GM04504 (cell line): ENCODE measurements at regions not wholly inside any gene's neighbourhood (a gene's known extent, or its start where the extent isn't known, plus 50 kb on each side); places are given as distances from the start of the nearest gene placed in this dataset.

Source experiments
- DNase-seq: peaks from one replicate; pipeline ENCODE4 v3.0.0-alpha.2; 2012; ENCODE audit warnings: low read depth

- DNase-seq = no peak
These were observed 192.4 kb downstream of the OGFRL1 start for GRCh38 chr6:71481011-71481410.

DNA sequence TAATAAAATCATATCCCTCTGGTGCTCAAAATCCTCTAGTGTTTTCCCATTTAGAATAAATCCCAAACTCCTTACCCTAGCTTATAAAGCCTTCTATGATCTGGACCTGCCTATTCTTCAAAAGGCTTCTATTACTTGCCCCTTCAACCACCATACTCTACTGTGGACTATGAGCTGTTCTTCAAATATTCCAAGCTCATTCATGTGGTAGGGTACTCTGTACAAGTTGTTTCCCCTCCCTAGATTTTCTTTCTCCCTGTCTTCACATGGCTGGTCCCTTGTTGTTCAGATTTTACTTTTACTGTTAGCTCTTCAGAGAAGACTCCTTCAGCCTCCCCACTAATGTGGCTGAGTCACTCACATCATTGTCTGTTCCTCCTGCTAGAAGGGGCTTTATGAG is 193.2 kb downstream of the OGFRL1 start:
- no peak for DNase-seq

DNA sequence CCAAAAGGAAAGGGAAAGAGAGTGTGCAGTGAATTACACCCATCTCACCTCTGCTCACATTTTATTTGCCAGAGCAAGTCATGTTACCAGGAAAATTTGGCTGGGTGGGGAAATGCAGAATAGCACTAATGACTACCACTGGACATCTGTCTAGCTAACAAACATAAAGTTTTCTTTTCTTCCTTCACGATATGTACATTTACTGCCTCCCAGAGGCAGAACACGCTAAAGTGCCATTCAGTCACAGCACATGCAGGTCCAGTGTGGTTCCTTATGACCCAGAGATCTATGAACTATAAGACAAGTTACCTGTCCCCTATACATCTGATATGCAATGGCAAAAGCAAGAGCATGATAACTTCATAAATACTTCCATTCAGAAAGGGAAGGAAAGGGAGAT is 194.1 kb downstream of the OGFRL1 start:
- no peak for DNase-seq

DNA sequence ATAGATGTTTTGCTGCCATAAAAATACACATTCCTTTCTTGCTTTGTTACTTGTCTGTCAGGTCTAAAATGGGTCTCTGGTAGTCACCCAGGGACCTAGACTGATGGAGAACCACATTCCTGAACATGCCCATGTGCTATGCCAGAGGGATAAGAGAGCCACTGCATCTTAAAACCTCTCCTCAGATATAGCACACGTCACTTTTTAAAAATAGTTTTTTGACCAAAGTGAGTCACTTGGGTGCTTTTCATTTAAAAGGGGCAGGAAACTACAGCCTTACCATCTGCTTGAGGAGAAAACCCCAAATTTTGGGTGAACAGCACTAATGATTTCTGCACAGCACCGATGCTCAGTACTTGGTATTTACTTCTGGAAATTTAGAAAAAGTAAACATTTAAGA is 197.8 kb downstream of the OGFRL1 start:
- DNase-seq = no peak

DNA sequence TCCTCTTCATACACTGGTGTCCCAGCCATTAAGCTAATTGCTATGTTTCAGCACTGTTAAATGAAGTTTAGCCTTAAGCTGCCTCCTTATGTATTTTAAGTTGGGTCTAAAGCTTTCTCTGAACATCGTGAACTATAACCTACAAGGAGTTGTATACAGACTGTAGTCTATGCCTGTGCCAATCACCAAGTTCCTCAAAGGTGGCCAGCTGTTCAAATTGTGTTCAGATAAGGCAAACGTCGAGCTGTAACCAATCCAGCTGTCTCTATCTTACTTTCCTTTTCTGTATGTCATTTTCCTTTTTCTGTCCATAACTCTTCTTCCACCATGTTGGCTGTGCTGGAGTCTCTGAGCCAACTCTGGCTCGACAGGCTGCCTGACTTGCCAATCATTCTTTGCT is 199.6 kb downstream of the OGFRL1 start:
- no peak for DNase-seq

GRCh38 chr6:71489736-71490135 is 201.1 kb downstream of the OGFRL1 start:
- peak; percentile 77 for DNase-seq

- no peak for DNase-seq
These were observed 202.3 kb downstream of the OGFRL1 start for GRCh38 chr6:71490876-71491275.

GRCh38 chr6:71491844-71492243 is 203.2 kb downstream of the OGFRL1 start:
- no peak for DNase-seq

DNA sequence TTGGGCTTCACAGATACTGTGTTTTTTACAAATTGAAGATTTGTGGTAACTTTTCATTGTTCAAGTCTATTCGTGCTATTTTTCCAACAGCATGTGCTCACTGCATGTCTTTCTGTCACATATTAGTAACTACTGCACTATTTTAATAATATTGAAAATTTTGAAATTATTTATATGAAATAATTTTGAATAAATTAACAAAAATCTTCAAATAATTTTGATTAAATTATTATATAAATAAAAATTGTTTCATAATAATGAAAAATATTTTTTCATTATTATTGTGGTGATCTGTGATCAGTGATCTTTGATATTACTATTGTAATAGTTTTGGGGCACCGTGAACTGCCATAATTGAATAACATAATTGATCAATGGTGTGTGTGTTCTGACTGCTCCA is 204.1 kb downstream of the OGFRL1 start:
- no peak for DNase-seq

- DNase-seq = no peak
These were observed 207.6 kb downstream of the OGFRL1 start for GRCh38 chr6:71496018-71496721.

- DNase-seq = no peak
These were observed 208.1 kb downstream of the OGFRL1 start for GRCh38 chr6:71496722-71497033.

DNA sequence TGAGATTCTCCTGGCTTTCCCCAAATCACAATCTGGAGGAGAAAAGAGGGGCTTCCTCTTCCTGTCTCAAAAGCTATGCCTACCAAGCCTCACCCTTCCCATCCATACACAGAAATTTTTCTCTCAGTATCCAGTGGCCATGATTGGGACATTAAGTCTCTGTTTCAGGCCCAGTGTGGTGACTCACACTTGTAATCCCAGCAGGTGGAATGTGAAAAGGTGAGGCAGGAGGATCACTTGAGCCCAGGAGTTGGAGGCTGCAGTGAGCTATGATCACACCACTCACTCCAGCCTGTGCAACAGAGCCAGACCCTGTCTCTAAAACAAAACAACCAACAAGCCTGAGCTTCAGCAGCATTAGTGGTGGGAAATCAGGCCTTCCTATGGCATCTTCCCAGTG is 210.0 kb downstream of the OGFRL1 start:
- DNase-seq = no peak

DNA sequence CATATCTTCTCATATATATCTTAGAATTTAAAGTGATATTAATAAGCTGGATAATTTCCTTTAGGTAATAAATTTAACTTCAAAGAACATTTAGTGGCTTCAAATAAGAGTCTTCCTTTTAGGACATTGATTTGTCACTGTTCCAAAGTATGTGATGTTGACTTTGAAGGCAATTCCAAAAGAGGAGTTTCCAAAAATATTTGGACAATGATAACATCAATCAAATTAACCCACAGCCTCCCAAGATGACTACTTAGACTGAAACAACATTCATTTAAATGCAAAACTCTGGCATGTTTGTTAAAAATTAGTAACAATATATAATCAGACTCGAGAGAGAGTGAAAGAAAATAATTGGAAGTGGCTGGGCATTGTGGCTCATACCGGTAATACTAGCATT is 211.1 kb downstream of the OGFRL1 start:
- no peak for DNase-seq

GRCh38 chr6:71502168-71502567 is 213.6 kb downstream of the OGFRL1 start:
- DNase-seq = no peak

DNA sequence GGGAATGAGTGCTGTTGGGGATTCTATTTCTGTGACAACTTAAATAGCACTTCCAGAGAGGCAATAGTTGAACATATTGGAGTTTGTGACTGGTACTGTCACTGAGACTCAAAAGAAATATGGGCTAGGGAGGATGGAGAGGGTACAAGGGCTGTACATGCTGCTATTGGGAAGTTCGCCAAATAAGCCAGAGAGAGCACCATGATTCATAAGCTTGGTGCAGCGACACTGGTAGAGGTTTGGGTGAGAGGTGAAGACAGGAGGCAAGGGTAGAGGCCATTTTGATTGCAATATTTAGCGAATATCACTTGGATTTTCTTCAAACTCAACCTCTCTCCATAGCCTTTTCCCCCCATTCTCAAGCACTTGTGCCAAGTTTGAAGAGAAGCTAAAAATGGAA is 214.3 kb downstream of the OGFRL1 start:
- no peak for DNase-seq

DNA sequence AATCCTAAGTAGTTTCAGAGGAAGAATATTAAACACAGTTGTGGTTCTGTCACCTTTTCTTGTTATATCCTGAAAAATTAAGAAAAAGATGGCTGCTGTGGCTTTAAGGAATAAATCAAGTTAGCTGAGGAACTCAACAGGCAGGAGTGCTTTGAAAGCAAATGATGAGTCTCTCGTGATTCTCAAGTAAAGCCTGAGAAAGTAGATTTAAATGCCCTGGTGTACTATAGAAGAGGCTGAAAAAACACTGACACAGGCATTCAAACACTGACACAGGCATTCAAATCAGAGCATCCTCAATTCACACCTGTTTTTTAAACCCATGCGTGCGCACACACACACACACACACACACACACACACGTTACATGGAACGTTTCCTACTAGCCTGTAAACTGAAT is 218.6 kb downstream of the OGFRL1 start:
- DNase-seq = no peak

DNA sequence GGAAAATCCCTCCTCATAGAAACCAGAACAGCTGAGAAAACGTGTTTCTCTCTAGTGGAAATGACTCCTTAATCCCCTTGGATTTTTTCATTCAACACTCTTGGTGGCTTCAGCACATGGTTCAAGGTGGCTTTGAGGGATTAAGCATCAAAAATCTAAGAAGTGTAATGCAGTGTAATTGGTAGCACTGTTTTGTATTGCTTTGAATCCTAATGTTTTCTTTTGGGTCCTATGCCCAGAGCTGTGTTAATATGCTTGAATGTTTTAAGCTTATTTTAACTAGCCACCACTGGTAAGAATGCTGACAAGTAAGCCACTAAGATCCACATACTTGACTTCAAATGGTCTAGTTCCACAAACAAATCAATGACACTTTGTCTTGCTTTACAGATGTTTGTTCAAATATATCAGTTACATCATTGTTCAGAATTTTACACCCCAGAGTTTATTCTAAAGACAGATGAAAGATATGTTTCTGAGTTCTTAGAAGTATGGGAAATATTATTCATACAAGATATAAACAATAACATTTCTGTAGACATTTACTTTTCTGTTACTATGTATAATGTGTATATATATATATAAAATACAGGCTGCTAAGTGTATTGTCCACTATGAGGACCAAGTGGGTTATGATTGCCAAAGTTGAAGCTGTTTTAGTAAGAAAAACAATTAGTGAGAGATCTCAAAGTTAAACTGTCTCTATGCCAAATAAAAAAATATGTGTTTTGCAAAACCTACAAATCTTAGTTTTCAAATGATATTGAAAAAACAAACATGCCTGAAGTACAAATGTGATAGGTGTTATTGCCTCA is 220.8 kb downstream of the OGFRL1 start:
- DNase-seq = no peak

GRCh38 chr6:71510057-71510713 is 221.6 kb downstream of the OGFRL1 start:
- peak; percentile 59 for DNase-seq

DNA sequence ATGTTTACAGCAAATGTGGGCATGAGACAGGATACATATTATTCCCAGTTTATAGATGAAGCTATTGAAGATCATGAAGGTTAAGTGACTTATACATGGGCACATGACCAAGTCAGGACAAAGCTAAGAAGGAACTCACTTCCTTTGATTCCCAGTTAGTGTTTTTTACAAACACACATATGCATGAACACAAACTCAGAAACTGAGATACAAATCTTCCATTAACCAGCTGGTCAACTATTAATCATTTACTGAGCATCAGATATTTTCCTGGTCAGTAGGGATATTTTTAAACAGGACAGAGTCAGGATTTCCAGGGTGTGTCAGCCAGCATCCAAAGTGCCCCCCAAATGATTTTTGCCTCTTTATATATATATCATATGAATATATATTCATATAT is 222.2 kb downstream of the OGFRL1 start:
- no peak for DNase-seq

DNA sequence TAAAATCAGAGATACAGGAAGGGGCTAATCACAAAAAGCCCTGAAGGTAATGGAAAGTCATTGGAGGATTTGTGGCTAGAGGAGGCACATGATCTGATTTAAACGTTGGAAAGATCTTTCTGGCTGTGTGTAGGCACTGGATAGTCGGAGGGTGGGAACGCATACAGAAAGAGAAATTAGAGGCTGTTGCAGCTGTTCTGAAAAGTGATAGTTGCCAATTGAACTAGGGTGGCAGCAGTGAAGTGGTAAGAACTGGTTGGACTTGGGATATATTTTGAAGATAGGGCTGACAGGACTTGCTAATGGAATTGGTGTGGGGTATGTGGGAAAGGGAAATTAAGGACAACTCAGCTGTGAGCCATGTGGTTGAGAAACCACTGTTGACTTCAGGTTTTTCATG is 223.6 kb downstream of the OGFRL1 start:
- DNase-seq = no peak

GRCh38 chr6:71513036-71513435 is 224.4 kb downstream of the OGFRL1 start:
- no peak for DNase-seq

- DNase-seq = no peak
These were observed 234.9 kb downstream of the OGFRL1 start for GRCh38 chr6:71523548-71523947.

DNA sequence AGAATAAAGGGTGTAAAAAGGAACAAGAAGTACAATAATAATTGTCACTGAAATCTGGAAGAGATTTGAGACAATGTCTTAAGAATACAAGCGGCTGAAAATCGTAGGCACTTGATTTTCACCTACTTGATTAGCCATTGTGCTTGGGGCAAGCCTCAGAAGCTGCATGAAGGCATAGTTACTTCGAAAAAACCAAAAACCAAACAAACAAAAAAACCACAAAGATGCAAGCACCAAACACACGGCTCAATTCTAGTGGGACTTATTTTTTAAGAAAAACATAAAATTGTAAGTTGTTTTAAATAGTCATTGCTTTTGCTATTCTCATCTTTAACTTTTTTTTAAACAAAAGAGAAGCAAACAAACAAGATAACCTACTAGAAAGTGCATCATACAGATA is 235.6 kb downstream of the OGFRL1 start:
- DNase-seq = no peak
